Mucosa of descending colon (tissue), 3 donors: ENCODE measurements at regions not wholly inside any gene's neighbourhood (a gene's known extent, or its start where the extent isn't known, plus 50 kb on each side); places are given as distances from the start of the nearest gene placed in this dataset.

Experiments used
- ATAC-seq: fragments of 200-7000 bp; cut with Tn5 transposase; one replicate; pipeline ENCODE4 v1.9.1; 2020; ENCODE audit warnings: mild to moderate bottlenecking, moderate library complexity
- DNase-seq, 3 donors: peaks; one replicate each; pipeline ENCODE4 v3.0.0-alpha.2; 2020
- H3K36me3 ChIP-seq: fragments of 200-600 bp; one replicate; pipeline ENCODE4 v1.8.0; 2021; ENCODE audit warnings: low read depth, mild to moderate bottlenecking
- H3K4me1 ChIP-seq: fragments of 200-600 bp; one replicate; pipeline ENCODE4 v1.8.0; 2021; ENCODE audit warnings: low read depth, mild to moderate bottlenecking
- H3K4me3 ChIP-seq: fragments of 200-600 bp; one replicate; pipeline ENCODE4 v1.8.0; 2021; ENCODE audit warnings: mild to moderate bottlenecking
- H3K9me3 ChIP-seq: fragments of 200-600 bp; one replicate; pipeline ENCODE4 v1.8.0; 2021; ENCODE audit warnings: mild to moderate bottlenecking
- CTCF ChIP-seq: fragments of 200-600 bp; IDR thresholded peaks from one replicate; pipeline ENCODE4 v1.8.0; 2022; ENCODE audit warnings: antibody characterized with exemption, mild to moderate bottlenecking
- intact Hi-C, 2 donors: fragments of 100-400 bp; cut with DNase I in 1 of 2; cut with micrococcal nuclease in 1 of 2; formaldehyde crosslinking; loops; one replicate each; pipeline versions ENCODE4 v1.11.0 to v1.11.1; 2022; cut with DNase I, micrococcal nuclease
- donor health status: DM: no; HTN: no; CAD: no; lungs with moderate emphysema.
- donor health status: DM: no; HTN: no; CAD: no.
- donor health status: DM: no; HTN: yes; CAD: no.

GRCh38 chr18:71249791-71250190, 960.9 kb downstream of the SOCS6 start:
- intact Hi-C loops: no loop called here
- ATAC-seq: no peak
- no peak for TF ChIP-seq CTCF
- Histone ChIP-seq H3K4me1 (no peaks in the 10 kb centered on the region), H3K9me3 (no peaks in the 10 kb centered on the region), H3K4me3 (no peak overlapping the region), H3K36me3 (no peaks in the 10 kb centered on the region)
- no peak for DNase-seq

GRCh38 chr18:71242981-71243380, 954.1 kb downstream of the SOCS6 start:
- intact Hi-C loops: no loop called here
- TF ChIP-seq CTCF: no peak
- no peaks in the 10 kb centered on the region for H3K9me3 ChIP-seq
- ATAC-seq (no peak), DNase-seq (no peak)
- H3K4me3 ChIP-seq: no peak overlapping the region
- no peaks in the 10 kb centered on the region for H3K36me3 ChIP-seq
- no peaks in the 10 kb centered on the region for H3K4me1 ChIP-seq

GRCh38 chr18:71238974-71239624, 950.3 kb downstream of the SOCS6 start:
- Histone ChIP-seq H3K36me3 (no peaks in the 10 kb centered on the region), H3K4me1 (no peaks in the 10 kb centered on the region), H3K4me3 (no peak overlapping the region), H3K9me3 (no peaks in the 10 kb centered on the region)
- no peak for ATAC-seq
- TF ChIP-seq CTCF: no peak
- no peak for DNase-seq
- intact Hi-C loops: no loop called here

- no peak overlapping the region for H3K4me3 ChIP-seq
- no peak for DNase-seq
- no peak for ATAC-seq
- intact Hi-C loops: no loop called here
- no peak for TF ChIP-seq CTCF
- H3K36me3 ChIP-seq: no peaks in the 10 kb centered on the region
- no peaks in the 10 kb centered on the region for H3K4me1 ChIP-seq
- H3K9me3 ChIP-seq: no peaks in the 10 kb centered on the region
Observed at GRCh38 chr18:71237641-71238040, 948.8 kb downstream of the SOCS6 start.

GRCh38 chr18:71233177-71233576, 944.3 kb downstream of the SOCS6 start:
- H3K9me3 ChIP-seq: no peaks in the 10 kb centered on the region
- no peaks in the 10 kb centered on the region for H3K4me1 ChIP-seq
- TF ChIP-seq CTCF: no peak
- no peaks in the 10 kb centered on the region for H3K36me3 ChIP-seq
- intact Hi-C loops: no loop called here
- DNase-seq (no peak), ATAC-seq (no peak)
- no peak overlapping the region for H3K4me3 ChIP-seq

- Histone ChIP-seq H3K4me3 (no peak overlapping the region), H3K4me1 (no peaks in the 10 kb centered on the region), H3K9me3 (no peaks in the 10 kb centered on the region), H3K36me3 (no peaks in the 10 kb centered on the region)
- intact Hi-C loops: no loop called here
- TF ChIP-seq CTCF: no peak
- ATAC-seq (no peak), DNase-seq (no peak)
Observed at GRCh38 chr18:71223486-71223885, 934.6 kb downstream of the SOCS6 start.
